Stimulated activated CD4-positive, alpha-beta T cell treated with anti-CD3 and anti-CD28 coated beads, Interleukin-15, amount 100 ng/mL, for 24 hours (primary cell): ENCODE measurements at regions not wholly inside any gene's neighbourhood (a gene's known extent, or its start where the extent isn't known, plus 50 kb on each side); places are given as distances from the start of the nearest gene placed in this dataset.

Experiments
- DNase-seq: peaks from one replicate; pipeline ENCODE4 v3.0.0-alpha.2; 2020

DNA sequence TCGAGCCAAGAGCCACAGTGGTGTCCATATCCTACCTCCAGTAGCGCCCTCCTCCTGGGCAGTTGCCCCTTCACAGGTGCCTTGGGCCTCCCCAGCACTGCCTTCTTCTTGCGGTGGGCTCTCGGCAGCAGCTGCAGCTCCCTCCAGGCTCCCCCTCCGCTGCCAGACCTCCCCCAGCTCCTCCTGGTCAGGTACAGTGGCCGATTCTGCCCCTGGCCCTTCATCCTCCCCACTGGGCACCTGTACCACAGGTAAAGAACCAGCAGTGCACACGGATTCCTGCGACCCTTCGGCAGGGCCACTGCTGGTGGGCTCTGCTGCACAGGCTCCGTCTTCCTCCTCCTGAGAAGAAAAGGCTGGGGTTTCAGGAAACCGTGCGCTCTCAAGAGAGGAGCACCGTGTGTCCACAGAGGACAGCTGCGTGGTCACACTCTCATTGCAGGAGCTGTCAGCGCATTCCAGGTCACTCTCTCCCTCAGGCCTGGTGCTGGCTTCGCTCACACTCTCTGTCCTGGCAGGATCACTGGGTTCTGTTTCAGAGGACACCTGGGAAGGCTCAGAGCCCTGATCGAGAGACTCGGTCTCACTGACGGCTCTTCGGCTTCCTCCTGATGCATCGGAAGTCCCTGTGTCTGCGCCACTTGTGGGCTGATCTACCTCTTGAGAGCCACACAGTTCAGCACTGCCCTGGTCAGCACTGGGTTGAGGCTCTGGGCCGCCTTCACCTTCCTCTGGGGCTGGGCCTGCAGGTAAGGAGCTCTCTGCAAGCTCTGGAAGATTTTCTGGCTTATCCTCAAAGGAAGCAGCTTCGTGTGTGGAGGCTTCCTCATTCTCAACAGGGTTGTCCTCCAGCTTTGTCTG, 147.4 kb upstream of the STK17B start:
- no peak for DNase-seq

- no peak for DNase-seq
Observed at GRCh38 chr2:196322973-196323810, 151.8 kb upstream of the STK17B start.

- DNase-seq: no peak
Observed at GRCh38 chr2:196324211-196324610, 152.8 kb upstream of the STK17B start.

- no peak for DNase-seq
Observed at GRCh38 chr2:196328088-196328680, 156.8 kb upstream of the STK17B start.

GRCh38 chr2:196329959-196330358, 158.6 kb upstream of the STK17B start:
- no peak for DNase-seq

GRCh38 chr2:196330645-196331044, 159.3 kb upstream of the STK17B start:
- no peak for DNase-seq

GRCh38 chr2:196331143-196331542, 159.8 kb upstream of the STK17B start:
- no peak for DNase-seq

GRCh38 chr2:196331851-196332250, 160.5 kb upstream of the STK17B start:
- DNase-seq: no peak

- DNase-seq: no peak
Observed at GRCh38 chr2:196333397-196333796, 162.0 kb upstream of the STK17B start.

DNA sequence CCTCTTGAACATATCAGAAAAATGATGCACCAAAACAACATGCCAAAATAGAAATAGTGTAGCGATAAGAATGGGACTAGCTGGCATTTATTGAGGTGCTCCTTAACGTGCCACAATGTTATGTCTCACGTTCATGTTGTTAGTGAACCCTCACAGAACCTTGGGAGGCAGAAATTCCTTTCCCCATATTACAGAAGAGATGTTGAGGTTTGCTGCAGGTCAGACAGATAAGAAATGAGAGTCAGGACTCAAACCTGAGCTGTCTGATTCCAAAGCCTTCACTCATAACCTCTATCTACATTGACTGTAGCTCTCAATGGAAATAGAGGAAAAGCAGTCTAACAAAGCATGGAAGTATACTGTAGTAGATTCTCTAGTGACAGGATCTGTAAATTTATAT, 163.3 kb upstream of the STK17B start:
- no peak for DNase-seq

- no peak for DNase-seq
Observed at GRCh38 chr2:196335221-196335634, 163.8 kb upstream of the STK17B start.

GRCh38 chr2:196336207-196336606, 164.8 kb upstream of the STK17B start:
- DNase-seq: no peak

DNA sequence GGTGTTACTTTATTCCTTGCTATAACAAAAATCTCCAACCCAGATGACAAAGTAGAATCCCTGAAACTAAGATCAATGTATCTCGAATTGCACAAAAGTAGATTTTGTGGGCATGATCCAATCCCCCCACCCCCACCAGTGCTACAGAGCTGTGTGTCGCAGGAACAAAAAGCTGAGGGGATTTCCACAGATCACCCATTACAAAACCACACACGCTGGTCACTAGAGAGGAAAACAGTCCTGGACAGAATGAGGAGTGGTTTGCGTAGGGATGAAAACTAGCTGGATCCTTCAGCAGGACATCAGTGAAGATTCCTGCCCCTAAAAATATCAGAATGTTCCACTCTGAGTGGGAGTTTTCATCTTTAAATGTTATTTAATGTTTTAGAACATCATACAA, 165.3 kb upstream of the STK17B start:
- DNase-seq: no peak

- DNase-seq: peak; percentile 31
Observed at GRCh38 chr2:196337208-196337953, 166.0 kb upstream of the STK17B start.

GRCh38 chr2:196338440-196338839, 167.1 kb upstream of the STK17B start:
- no peak for DNase-seq

- no peak for DNase-seq
Observed at GRCh38 chr2:196341277-196341841, 170.0 kb upstream of the STK17B start.

DNA sequence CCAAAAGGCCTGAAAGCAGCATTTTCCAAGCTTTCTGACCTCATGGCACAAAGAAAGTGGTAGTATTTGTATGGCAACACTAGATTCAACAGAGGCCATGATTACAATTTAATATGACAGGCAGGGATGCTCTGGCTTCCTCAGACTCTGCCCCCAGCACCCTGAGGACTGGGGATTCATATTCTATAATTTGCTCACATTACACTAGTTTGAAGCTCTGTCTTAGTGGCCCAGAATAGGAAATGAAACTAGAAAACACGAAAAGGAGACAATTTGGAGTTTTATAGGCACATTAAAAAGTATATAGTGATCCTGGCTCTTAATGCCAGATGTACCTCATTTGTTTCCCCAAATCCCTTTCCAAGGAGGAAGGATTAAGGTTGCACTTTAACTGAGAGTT, 173.0 kb upstream of the STK17B start:
- no peak for DNase-seq

GRCh38 chr2:196353717-196354116, 182.3 kb upstream of the STK17B start:
- no peak for DNase-seq

DNA sequence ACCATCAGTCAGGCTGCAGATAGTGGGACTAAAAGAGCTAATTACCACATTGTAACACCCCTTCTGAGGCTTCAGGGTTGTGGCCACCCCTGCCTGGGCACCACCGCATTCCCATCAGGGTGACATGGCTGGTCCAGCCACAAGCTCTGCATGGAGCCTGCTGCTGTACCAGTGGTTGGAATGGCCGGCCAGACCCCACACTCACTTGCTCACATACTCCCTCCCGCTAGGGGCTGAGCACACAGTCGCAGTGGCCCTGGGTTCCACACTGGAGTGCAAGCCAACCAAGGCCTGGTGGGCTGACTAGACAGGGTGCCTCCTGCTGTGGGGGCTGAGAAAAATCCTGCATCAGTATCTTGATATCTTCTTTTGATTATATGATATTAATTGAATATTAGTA, 182.8 kb upstream of the STK17B start:
- no peak for DNase-seq

DNA sequence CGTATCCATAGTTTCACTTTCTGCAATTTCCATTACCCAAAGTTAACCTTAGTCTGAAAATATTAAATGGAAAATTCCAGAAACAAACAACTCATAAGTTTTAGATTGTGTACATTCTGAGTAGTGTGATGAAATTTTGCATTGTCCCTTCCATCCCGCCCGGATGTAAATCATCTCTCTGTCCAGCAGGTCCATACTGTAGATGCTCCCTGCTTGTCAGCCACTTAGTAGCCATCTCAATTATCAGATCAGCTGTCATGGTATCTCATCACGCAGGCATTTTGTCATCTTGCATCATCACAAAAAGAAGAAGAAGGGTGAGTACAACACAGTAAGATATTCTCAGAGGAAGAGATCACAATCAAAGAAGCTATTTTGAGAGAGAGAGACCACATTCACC, 185.0 kb upstream of the STK17B start:
- no peak for DNase-seq

GRCh38 chr2:196360650-196361049, 189.3 kb upstream of the STK17B start:
- DNase-seq: no peak

GRCh38 chr2:196361606-196362326, 190.4 kb upstream of the STK17B start:
- DNase-seq: no peak
